Small intestine (tissue), 7 donors: ENCODE measurements at regions not wholly inside any gene's neighbourhood (a gene's known extent, or its start where the extent isn't known, plus 50 kb on each side); places are given as distances from the start of the nearest gene placed in this dataset.
A peak's percentile ranks its signal among the peaks of the same experiment; 100 is the strongest.

Experiments used
- DNase-seq, 2 donors: peaks; one replicate each; pipeline versions ENCODE4 v3.0.0 to v3.0.0-alpha.2; 2013
- FAIRE-seq: peaks from 2 replicates; lab custom pipeline; 2012; peaks lifted over from hg19 to GRCh38; lab: Jason Lieb, UNC
- H3K27ac ChIP-seq, 3 donors: one replicate each; pipeline ENCODE4 v1.5.1; 2013; ENCODE audit warnings: low read length in 2 of 3, mild to moderate bottlenecking in 2 of 3, control low read depth in 1 of 3, inconsistent platforms in 1 of 3, low read depth in 1 of 3, moderate library complexity in 1 of 3
- H3K27me3 ChIP-seq, 3 donors: one replicate each; pipeline ENCODE4 v1.6.1; 2013; ENCODE audit warnings: low read length in 3 of 3, inconsistent platforms in 1 of 3; ENCODE audit not compliant: control insufficient read depth in 3 of 3, insufficient read depth in 3 of 3
- H3K36me3 ChIP-seq, 3 donors: one replicate each; pipeline ENCODE4 v1.6.1; 2013; ENCODE audit warnings: low read length in 3 of 3, inconsistent platforms in 1 of 3, low read depth in 1 of 3, mild to moderate bottlenecking in 1 of 3, moderate library complexity in 1 of 3; ENCODE audit not compliant: control insufficient read depth in 3 of 3, insufficient read depth in 2 of 3
- H3K4me1 ChIP-seq, 3 donors: one replicate each; pipeline ENCODE4 v1.6.1; 2013; ENCODE audit warnings: low read length in 2 of 3, inconsistent platforms in 1 of 3, low read depth in 1 of 3, mild to moderate bottlenecking in 1 of 3, moderate library complexity in 1 of 3; ENCODE audit not compliant: control insufficient read depth in 3 of 3, insufficient read depth in 2 of 3
- H3K4me3 ChIP-seq, 3 donors: one replicate each; pipeline ENCODE4 v1.5.1; 2013; ENCODE audit warnings: low read length in 3 of 3, control low read depth in 1 of 3, inconsistent platforms in 1 of 3, low read depth in 1 of 3, mild to moderate bottlenecking in 1 of 3, moderate library complexity in 1 of 3
- H3K9me3 ChIP-seq, 2 donors: one replicate each; pipeline ENCODE4 v1.6.1; 2013; ENCODE audit warnings: low read depth in 1 of 2, low read length in 1 of 2; ENCODE audit not compliant: control insufficient read depth in 2 of 2, insufficient read depth in 1 of 2
- WGBS, 3 donors: extraction: QIAGEN DNeasy Blood & Tissue Kit; methylation state at CpG; one replicate each; pipeline ENCODE4 v1.1.7; 2013; 5-methylcytosine and 5-hydroxymethylcytosine counted together
- donor health status: healthy with polysubstance abuse.
- donor health status: control.
- donor health status: control.
- donor health status: Bipolar disorder and iron deficiency.
- donor health status: healthy.

- H3K27me3 ChIP-seq = no peaks in the 10 kb centered on the region
- no peaks in the 10 kb centered on the region for H3K36me3 ChIP-seq
- FAIRE-seq = no peak
- no peaks in the 10 kb centered on the region for H3K9me3 ChIP-seq
- no peak overlapping the region for H3K4me3 ChIP-seq
- H3K27ac ChIP-seq = no peak overlapping the region
- H3K4me1 ChIP-seq = no peaks in the 10 kb centered on the region
- no peak for DNase-seq
These were observed 238.8 kb downstream of the DACT1 start for GRCh38 chr14:58876608-58877007.

- 67 to 85% (median 80%) methylated on average over 2 of the region's 2 CpGs for WGBS, 3 donors
- DNase-seq = no peak
- no peaks in the 10 kb centered on the region for H3K9me3 ChIP-seq
- no peaks in the 10 kb centered on the region for H3K27me3 ChIP-seq
- no peak for FAIRE-seq
- H3K4me1 ChIP-seq = no peaks in the 10 kb centered on the region
- no peak overlapping the region for H3K4me3 ChIP-seq
- H3K27ac ChIP-seq = no peak overlapping the region
- no peaks in the 10 kb centered on the region for H3K36me3 ChIP-seq
These were observed 240.8 kb downstream of the DACT1 start for GRCh38 chr14:58878439-58879139.

DNA sequence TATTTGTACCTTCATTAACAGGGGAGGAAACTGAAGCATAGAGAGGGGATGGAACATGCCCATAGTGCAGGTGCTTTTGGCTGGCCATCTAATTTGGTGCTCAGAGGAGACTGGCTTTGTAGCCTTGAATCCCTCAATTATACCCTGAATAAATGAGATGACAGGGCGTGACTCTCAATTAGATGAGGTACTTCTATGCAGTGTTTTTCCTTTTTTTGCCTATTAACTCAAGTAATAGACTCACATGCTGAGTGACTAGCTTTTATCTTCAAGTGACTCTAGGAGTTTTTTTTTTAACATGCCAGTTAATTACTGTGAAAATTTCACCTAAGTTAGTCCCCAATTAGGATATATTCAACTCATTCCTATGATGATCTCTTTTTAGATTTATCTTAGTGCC lies 243.7 kb downstream of the DACT1 start:
- WGBS, 3 donors = 78 to 85% (median 81%) methylated on average over 1 of the region's 1 CpG
- DNase-seq = no peak

GRCh38 chr14:58882577-58883018 lies 244.8 kb downstream of the DACT1 start:
- Histone ChIP-seq H3K27me3 (no peaks in the 10 kb centered on the region), H3K4me1 (no peaks in the 10 kb centered on the region), H3K27ac (no peak overlapping the region), H3K36me3 (no peaks in the 10 kb centered on the region), H3K4me3 (no peak overlapping the region), H3K9me3 (no peaks in the 10 kb centered on the region)
- WGBS, 3 donors = 57 to 69% (median 67%) methylated on average over 4 of the region's 4 CpGs
- no peak for FAIRE-seq
- DNase-seq = peak in 1 of 2 donors; percentile 2

More for the DNA sequence above, 243.7 kb downstream of the DACT1 start:
- Histone ChIP-seq H3K36me3 (no peaks in the 10 kb centered on the region), H3K27ac (no peak overlapping the region), H3K4me3 (no peak overlapping the region), H3K4me1 (no peaks in the 10 kb centered on the region), H3K27me3 (no peaks in the 10 kb centered on the region), H3K9me3 (no peaks in the 10 kb centered on the region)
- FAIRE-seq = no peak

GRCh38 chr14:58884442-58884841 lies 246.7 kb downstream of the DACT1 start:
- 77 to 93% (median 88%) methylated on average over 2 of the region's 2 CpGs for WGBS, 3 donors
- FAIRE-seq = no peak

DNA sequence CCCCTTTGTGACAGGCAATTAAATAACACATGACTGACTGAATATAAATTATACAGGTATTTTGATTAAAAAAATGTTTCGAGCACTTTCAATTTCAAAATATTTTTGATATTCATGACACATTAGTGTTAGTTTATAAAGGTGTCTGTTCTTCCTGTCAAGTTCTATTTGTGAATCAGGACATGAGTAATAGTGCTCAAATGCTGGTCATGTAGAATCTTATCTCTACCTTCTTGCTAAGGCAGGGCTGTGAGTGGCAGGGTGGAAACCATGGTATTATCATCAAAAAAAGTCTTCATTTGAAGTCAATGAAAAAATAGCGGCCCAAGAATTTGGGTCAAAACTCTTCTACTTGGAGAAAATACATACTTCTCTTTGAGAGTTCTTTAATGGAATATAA lies 250.2 kb downstream of the DACT1 start:
- Histone ChIP-seq H3K36me3 (no peaks in the 10 kb centered on the region), H3K27ac (no peak overlapping the region), H3K4me3 (no peak overlapping the region), H3K9me3 (no peaks in the 10 kb centered on the region), H3K27me3 (no peaks in the 10 kb centered on the region), H3K4me1 (no peaks in the 10 kb centered on the region)
- 92 to 97% (median 96%) methylated on average over 2 of the region's 2 CpGs for WGBS, 3 donors
- no peak for FAIRE-seq
- no peak for DNase-seq

More at GRCh38 chr14:58884442-58884841, 246.7 kb downstream of the DACT1 start:
- H3K36me3 ChIP-seq = no peaks in the 10 kb centered on the region
- H3K4me3 ChIP-seq = no peak overlapping the region
- no peak overlapping the region for H3K27ac ChIP-seq
- no peak for DNase-seq
- H3K4me1 ChIP-seq = no peaks in the 10 kb centered on the region
- no peaks in the 10 kb centered on the region for H3K9me3 ChIP-seq
- no peaks in the 10 kb centered on the region for H3K27me3 ChIP-seq

DNA sequence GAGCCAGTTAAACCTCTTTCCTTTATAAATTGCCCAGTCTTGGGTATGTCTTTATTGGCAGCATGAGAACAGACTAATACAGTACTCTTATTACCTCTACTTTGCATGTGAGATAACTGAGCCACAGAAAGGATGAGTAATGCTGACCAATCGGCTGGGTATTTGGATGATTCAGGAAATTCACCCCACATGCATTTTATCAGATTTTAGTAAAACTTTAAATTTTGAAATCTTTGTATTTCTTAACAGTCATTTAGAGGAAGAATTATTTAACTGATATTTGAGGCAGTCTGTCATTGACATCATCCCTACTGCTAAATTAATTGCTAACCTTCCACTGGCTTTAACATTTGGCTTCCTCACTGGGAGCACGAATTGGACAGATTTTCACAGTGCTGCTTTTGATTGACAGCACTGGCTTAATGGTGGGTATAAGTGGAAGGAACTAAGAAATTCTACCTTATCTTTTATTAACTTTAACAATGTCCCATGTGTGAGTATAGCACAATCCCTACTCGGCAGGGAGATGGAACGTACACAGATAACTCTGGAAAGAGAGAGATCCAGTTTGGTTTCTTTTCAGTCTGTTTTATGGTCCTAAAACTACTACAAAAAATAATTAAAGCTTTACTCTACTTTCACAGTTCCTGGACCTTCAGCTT lies 261.0 kb downstream of the DACT1 start:
- H3K27me3 ChIP-seq = peaks cover 0 to 2% (median 0%) of the 10 kb centered on the region in 3 donors
- no peaks in the 10 kb centered on the region for H3K4me1 ChIP-seq
- FAIRE-seq (no peak), DNase-seq (no peak)
- H3K4me3 ChIP-seq = no peak overlapping the region
- H3K36me3 ChIP-seq = no peaks in the 10 kb centered on the region
- H3K27ac ChIP-seq = no peak overlapping the region
- 74 to 86% (median 76%) methylated on average over 4 of the region's 4 CpGs for WGBS, 3 donors
- H3K9me3 ChIP-seq = peaks cover 0 to 5% of the 10 kb centered on the region in 2 donors

GRCh38 chr14:58899317-58899713 lies 261.6 kb downstream of the DACT1 start:
- Histone ChIP-seq H3K9me3 (peaks cover 0 to 5% of the 10 kb centered on the region in 2 donors), H3K27ac (no peak overlapping the region), H3K36me3 (no peaks in the 10 kb centered on the region), H3K4me1 (no peaks in the 10 kb centered on the region), H3K27me3 (peaks cover 0 to 2% (median 0%) of the 10 kb centered on the region in 3 donors), H3K4me3 (no peak overlapping the region)
- 61 to 83% (median 69%) methylated on average over 3 of the region's 3 CpGs for WGBS, 3 donors
- FAIRE-seq = no peak
- DNase-seq = no peak
